GM23248 (cell line): ENCODE measurements at regions not wholly inside any gene's neighbourhood (a gene's known extent, or its start where the extent isn't known, plus 50 kb on each side); places are given as distances from the start of the nearest gene placed in this dataset.

Experiments
- DNase-seq: peaks from one replicate; pipeline ENCODE4 v3.0.0-alpha.2; 2015
- H2AFZ ChIP-seq: fragments of 200-600 bp; sonication (generic); 2 replicates; pipeline ENCODE4 v1.6.1; 2016; ENCODE audit warnings: antibody characterized with exemption
- H3F3A ChIP-seq: fragments of 200-600 bp; sonication (generic); 2 replicates; pipeline ENCODE4 v1.6.1; 2016; ENCODE audit warnings: mild to moderate bottlenecking, antibody characterized with exemption, mixed run types; ENCODE audit not compliant: insufficient read depth
- H3K27ac ChIP-seq: fragments of 200-600 bp; sonication (generic); 2 replicates; pipeline ENCODE4 v1.5.1; 2016; ENCODE audit warnings: mild to moderate bottlenecking
- H3K27me3 ChIP-seq: fragments of 200-600 bp; sonication (generic); replicated peaks from 2 replicates; pipeline ENCODE4 v1.6.1; 2016; ENCODE audit warnings: mild to moderate bottlenecking; ENCODE audit not compliant: insufficient read depth
- H3K36me3 ChIP-seq: fragments of 200-600 bp; sonication (generic); 2 replicates; pipeline ENCODE4 v1.6.1; 2016; ENCODE audit warnings: low read depth, mild to moderate bottlenecking
- H3K4me1 ChIP-seq: fragments of 200-600 bp; sonication (generic); 2 replicates; pipeline ENCODE4 v1.6.1; 2016; ENCODE audit warnings: mild to moderate bottlenecking; ENCODE audit not compliant: insufficient read depth
- H3K4me2 ChIP-seq: fragments of 200-600 bp; sonication (generic); one replicate; pipeline ENCODE4 v1.6.1; 2016; ENCODE audit warnings: mild to moderate bottlenecking; ENCODE audit not compliant: unreplicated experiment
- H3K4me3 ChIP-seq: fragments of 200-600 bp; sonication (generic); 2 replicates; pipeline ENCODE4 v1.5.1; 2016; ENCODE audit warnings: mild to moderate bottlenecking
- H3K79me2 ChIP-seq: fragments of 200-600 bp; sonication (generic); 2 replicates; pipeline ENCODE4 v1.6.1; 2016; ENCODE audit warnings: mild to moderate bottlenecking; ENCODE audit not compliant: insufficient read depth
- H3K9ac ChIP-seq: fragments of 200-600 bp; sonication (generic); 2 replicates; pipeline ENCODE4 v1.6.1; 2016; ENCODE audit warnings: mild to moderate bottlenecking
- H3K9me2 ChIP-seq: fragments of 200-600 bp; sonication (generic); 2 replicates; pipeline ENCODE4 v1.6.1; 2016; ENCODE audit warnings: mixed run types, mild to moderate bottlenecking, moderate library complexity; ENCODE audit not compliant: insufficient read depth
- H3K9me3 ChIP-seq: fragments of 200-600 bp; sonication (generic); one replicate; pipeline ENCODE4 v1.6.1; 2017; ENCODE audit warnings: low read depth
- H4K20me1 ChIP-seq: fragments of 200-600 bp; sonication (generic); 2 replicates; pipeline ENCODE4 v1.6.0; 2016; ENCODE audit not compliant: insufficient read depth
- EZH2 ChIP-seq: fragments of 200-600 bp; sonication (generic); IDR thresholded peaks from 2 replicates; pipeline ENCODE4 v1.6.1; 2018; ENCODE audit warnings: antibody characterized with exemption, mild to moderate bottlenecking; ENCODE audit not compliant: insufficient read depth, poor library complexity, severe bottlenecking
- EZH2phosphoT487 ChIP-seq: fragments of 200-600 bp; sonication (generic); IDR thresholded peaks from 2 replicates; pipeline ENCODE4 v1.6.1; 2018; ENCODE audit warnings: antibody characterized with exemption, moderate library complexity, mild to moderate bottlenecking, low read depth; ENCODE audit not compliant: insufficient read depth
- WGBS, 2 experiments: methylation state at CpG; one replicate each; pipeline ENCODE4 v1.1.6; 2015 to 2017; ENCODE audit warnings: low lambda C conversion rate in 2 of 2, low coverage in 1 of 2; ENCODE audit errors: missing lambda C conversion rate in 2 of 2; 5-methylcytosine and 5-hydroxymethylcytosine counted together
- in situ Hi-C: fragments of 300-500 bp; cut with MboI; formaldehyde crosslinking; loops from 2 replicates; pipeline ENCODE4 v1.15.0; 2020

GRCh38 chr4:38538517-38538916 lies 125.5 kb upstream of the KLF3 start:
- 98% methylated on average over 2 of the region's 2 CpGs for WGBS, 2 experiments
- Histone ChIP-seq H3K9me2 (no peaks in the 10 kb centered on the region), H3K9me3 (no peaks in the 10 kb centered on the region), H2AFZ (no peak overlapping the region), H3K36me3 (no peaks in the 10 kb centered on the region), H3K27ac (no peak overlapping the region), H3K27me3 (peaks cover 14% of the 10 kb centered on the region), H3K4me2 (no peak overlapping the region), H3K79me2 (no peaks in the 10 kb centered on the region), H3F3A (no peaks in the 10 kb centered on the region), H3K4me3 (no peak overlapping the region), H3K4me1 (no peaks in the 10 kb centered on the region), H4K20me1 (no peaks in the 10 kb centered on the region), H3K9ac (no peak overlapping the region)
- in situ Hi-C loops = no loop called here
- TF ChIP-seq EZH2phosphoT487 (no peak), EZH2 (no peak)
- no peak for DNase-seq

- in situ Hi-C loops = no loop called here
- Histone ChIP-seq H4K20me1 (no peaks in the 10 kb centered on the region), H3K9me2 (no peaks in the 10 kb centered on the region), H3K36me3 (no peaks in the 10 kb centered on the region), H3K79me2 (no peaks in the 10 kb centered on the region), H3K27me3 (peaks cover 14% of the 10 kb centered on the region), H3K4me1 (no peaks in the 10 kb centered on the region), H3K27ac (no peak overlapping the region), H2AFZ (no peak overlapping the region), H3K4me3 (no peak overlapping the region), H3K9ac (no peak overlapping the region), H3F3A (no peaks in the 10 kb centered on the region), H3K4me2 (no peak overlapping the region), H3K9me3 (no peaks in the 10 kb centered on the region)
- WGBS, 2 experiments = 77 to 81% methylated on average over 4 of the region's 4 CpGs
- no peak for DNase-seq
- TF ChIP-seq EZH2 (no peak), EZH2phosphoT487 (no peak)
These were observed 124.5 kb upstream of the KLF3 start for GRCh38 chr4:38539501-38539900.

GRCh38 chr4:38547052-38547451 lies 116.9 kb upstream of the KLF3 start:
- Histone ChIP-seq H3K4me1 (no peaks in the 10 kb centered on the region), H3K9me3 (no peaks in the 10 kb centered on the region), H3K27ac (no peak overlapping the region), H2AFZ (no peak overlapping the region), H3K9me2 (no peaks in the 10 kb centered on the region), H3K9ac (no peak overlapping the region), H3K79me2 (no peaks in the 10 kb centered on the region), H4K20me1 (no peaks in the 10 kb centered on the region), H3K36me3 (no peaks in the 10 kb centered on the region), H3F3A (no peaks in the 10 kb centered on the region), H3K4me2 (no peak overlapping the region), H3K27me3 (no peaks in the 10 kb centered on the region; the same call in 1 of the 2 replicates), H3K4me3 (no peak overlapping the region)
- WGBS, 2 experiments = 68 to 74% methylated on average over 2 of the region's 2 CpGs
- in situ Hi-C loops = no loop called here
- no peak for TF ChIP-seq EZH2
- no peak for TF ChIP-seq EZH2phosphoT487
- DNase-seq = no peak

- no peak for DNase-seq
- TF ChIP-seq EZH2phosphoT487 (no peak), EZH2 (no peak)
- H3K9me3 ChIP-seq = no peaks in the 10 kb centered on the region
- H3K36me3 ChIP-seq = no peaks in the 10 kb centered on the region
- no peak overlapping the region for H3K9ac ChIP-seq
- no peak overlapping the region for H3K4me2 ChIP-seq
- H3F3A ChIP-seq = no peaks in the 10 kb centered on the region
- in situ Hi-C loops = no loop called here
- no peaks in the 10 kb centered on the region for H3K9me2 ChIP-seq
- H2AFZ ChIP-seq = no peak overlapping the region
- H3K27ac ChIP-seq = no peak overlapping the region
- no peaks in the 10 kb centered on the region; the same call in 1 of the 2 replicates for H3K27me3 ChIP-seq
- whole genome bisulfite sequencing, 2 experiments = 67 to 73% methylated on average over 3 of the region's 3 CpGs
- no peaks in the 10 kb centered on the region for H3K4me1 ChIP-seq
- no peak overlapping the region for H3K4me3 ChIP-seq
- H4K20me1 ChIP-seq = no peaks in the 10 kb centered on the region
- H3K79me2 ChIP-seq = no peaks in the 10 kb centered on the region
These were observed 115.7 kb upstream of the KLF3 start for GRCh38 chr4:38548256-38548655.

- in situ Hi-C loops = no loop called here
- H3F3A ChIP-seq = no peaks in the 10 kb centered on the region
- WGBS, 2 experiments = 67 to 71% methylated on average over 6 of the region's 6 CpGs
These were observed 104.6 kb upstream of the KLF3 start for GRCh38 chr4:38559374-38559773.

More at GRCh38 chr4:38559374-38559773, 104.6 kb upstream of the KLF3 start:
- Histone ChIP-seq H3K9ac (no peak overlapping the region), H3K36me3 (no peaks in the 10 kb centered on the region), H2AFZ (no peak overlapping the region), H3K4me1 (no peaks in the 10 kb centered on the region), H3K4me2 (no peak overlapping the region), H3K27me3 (no peaks in the 10 kb centered on the region), H4K20me1 (no peaks in the 10 kb centered on the region), H3K4me3 (no peak overlapping the region), H3K9me3 (no peaks in the 10 kb centered on the region), H3K27ac (no peak overlapping the region), H3K79me2 (no peaks in the 10 kb centered on the region), H3K9me2 (no peaks in the 10 kb centered on the region)
- no peak for TF ChIP-seq EZH2
- TF ChIP-seq EZH2phosphoT487 = no peak
- no peak for DNase-seq
